ENCODE measurements at regions not wholly inside any gene's neighbourhood (a gene's known extent, or its start where the extent isn't known, plus 50 kb on each side); places are given as distances from the start of the nearest gene placed in this dataset.

- Mint-ChIP-seq H3K36me3 (no peaks in the 10 kb centered on the region), H3K27me3 (ENCODE audit: low read depth in 3 of 3) (peaks cover 0 to 2% (median 0%) of the 10 kb centered on the region in 3 donors), H3K27ac (no peak overlapping the region), H3K9me3 (peaks cover 0 to 10% (median 4%) of the 10 kb centered on the region in 7 donors), H3K4me1 (no peaks in the 10 kb centered on the region), H3K4me3 (no peak overlapping the region)
- Histone ChIP-seq H3K4me2 (replicated peaks; ENCODE audit: extremely low read depth, low read length, poor library complexity, severe bottlenecking) (no peak overlapping the region), H3K9ac (ENCODE audit: insufficient read depth, low read length, poor library complexity, severe bottlenecking) (no peak overlapping the region), H2AFZ (ENCODE audit: insufficient read depth, low read depth, low read length, poor library complexity, severe bottlenecking) (no peak overlapping the region), H4K20me1 (ENCODE audit: insufficient read depth, low read length) (no peaks in the 10 kb centered on the region), H3K79me2 (ENCODE audit: insufficient read depth, low read length) (no peaks in the 10 kb centered on the region), H3K9me3 (replicated peaks in 1 of 2; ENCODE audit: control insufficient read depth in 1 of 2, insufficient read depth in 1 of 2, low read length in 2 of 2) (peaks cover 0 to 3% of the 10 kb centered on the region in 2 donors), H3K27me3 (ENCODE audit: control insufficient read depth in 2 of 2, insufficient read depth in 2 of 2, low read length in 2 of 2) (no peaks in the 10 kb centered on the region), H3K27ac (ENCODE audit: low read depth in 1 of 2, low read length in 2 of 2) (no peak overlapping the region), H3K4me3 (replicated peaks in 1 of 3; ENCODE audit: low read depth in 2 of 3, low read length in 3 of 3) (no peak overlapping the region), H3K4me1 (ENCODE audit: control insufficient read depth in 1 of 2, insufficient read depth in 2 of 2, low read length in 2 of 2) (no peaks in the 10 kb centered on the region), H3K36me3 (replicated peaks in 1 of 2; ENCODE audit: control insufficient read depth in 1 of 2, insufficient read depth in 2 of 2, low read length in 2 of 2) (no peaks in the 10 kb centered on the region)
- TF ChIP-seq CTCF (IDR thresholded peaks at IDR 0.05), result no peak
- DNase-seq, result no peak
- intact Hi-C loops (cut with micrococcal nuclease), result no loop called here
These were observed 142.1 kb upstream of the PTGFR start for GRCh38 chr1:78348496-78349284.

DNA sequence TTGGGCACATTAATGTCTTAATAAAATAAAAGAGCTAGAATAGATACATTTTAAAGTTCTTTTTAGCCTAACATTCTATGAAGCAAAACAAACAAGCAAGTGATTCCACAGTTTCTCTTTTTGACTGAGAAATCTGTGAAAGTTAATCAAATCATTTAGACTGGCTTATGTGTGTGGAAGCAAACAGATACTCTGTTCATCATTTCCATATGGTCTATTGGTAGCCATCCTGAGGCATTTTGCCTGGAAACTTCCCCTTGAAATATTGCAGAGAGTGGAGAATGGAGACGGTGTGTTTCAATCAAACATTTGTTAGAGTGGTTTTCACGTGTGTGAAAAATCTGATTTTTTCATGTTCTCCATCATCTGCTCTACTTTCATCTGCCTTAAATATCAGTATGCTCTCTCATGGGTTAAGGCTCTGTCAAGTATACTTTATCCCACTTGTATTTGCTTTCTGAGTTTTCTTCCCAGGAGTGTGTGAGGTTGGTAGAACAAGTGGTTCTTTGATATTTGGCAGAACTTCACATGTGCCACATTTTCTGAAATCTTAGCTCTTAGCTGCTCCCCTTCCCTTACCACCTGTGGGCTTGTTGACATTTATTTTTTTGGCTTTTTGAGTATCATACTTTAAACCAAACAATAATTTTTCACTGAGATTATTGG, 139.1 kb upstream of the PTGFR start:
- Mint-ChIP-seq H3K27ac (no peak overlapping the region), H3K4me3 (no peak overlapping the region), H3K9me3 (peaks cover 0 to 9% (median 5%) of the 10 kb centered on the region in 7 donors), H3K27me3 (ENCODE audit: low read depth in 3 of 3) (peaks cover 0 to 4% (median 0%) of the 10 kb centered on the region in 3 donors), H3K4me1 (no peaks in the 10 kb centered on the region), H3K36me3 (no peaks in the 10 kb centered on the region)
- no peak for TF ChIP-seq CTCF (IDR thresholded peaks at IDR 0.05)
- Histone ChIP-seq H3K27ac (ENCODE audit: low read depth in 1 of 2, low read length in 2 of 2) (no peak overlapping the region), H2AFZ (ENCODE audit: insufficient read depth, low read depth, low read length, poor library complexity, severe bottlenecking) (no peak overlapping the region), H3K9ac (ENCODE audit: insufficient read depth, low read length, poor library complexity, severe bottlenecking) (no peak overlapping the region), H3K36me3 (replicated peaks in 1 of 2; ENCODE audit: control insufficient read depth in 1 of 2, insufficient read depth in 2 of 2, low read length in 2 of 2) (no peaks in the 10 kb centered on the region), H3K4me3 (replicated peaks in 1 of 3; ENCODE audit: low read depth in 2 of 3, low read length in 3 of 3) (no peak overlapping the region), H4K20me1 (ENCODE audit: insufficient read depth, low read length) (no peaks in the 10 kb centered on the region), H3K9me3 (replicated peaks in 1 of 2; ENCODE audit: control insufficient read depth in 1 of 2, insufficient read depth in 1 of 2, low read length in 2 of 2) (peaks cover 0 to 3% of the 10 kb centered on the region in 2 donors), H3K4me2 (replicated peaks; ENCODE audit: extremely low read depth, low read length, poor library complexity, severe bottlenecking) (no peak overlapping the region), H3K79me2 (ENCODE audit: insufficient read depth, low read length) (no peaks in the 10 kb centered on the region), H3K4me1 (ENCODE audit: control insufficient read depth in 1 of 2, insufficient read depth in 2 of 2, low read length in 2 of 2) (no peaks in the 10 kb centered on the region), H3K27me3 (ENCODE audit: control insufficient read depth in 2 of 2, insufficient read depth in 2 of 2, low read length in 2 of 2) (no peaks in the 10 kb centered on the region)
- intact Hi-C loops (cut with micrococcal nuclease), result no loop called here
- DNase-seq, result no peak
- WGBS (ENCODE audit: insufficient coverage), result no CpG with 5 or more reads among the region's 2 CpGs

All from CD14-positive monocyte (primary cell).